Head of caudate nucleus (tissue), 42 donors: ENCODE measurements at regions not wholly inside any gene's neighbourhood (a gene's known extent, or its start where the extent isn't known, plus 50 kb on each side); places are given as distances from the start of the nearest gene placed in this dataset.
"Not testable (repeated sequence)": the region's sequence is repeated elsewhere in the genome, so short reads cannot be mapped to it uniquely, and the experiment has no call there.

Source experiments
- DNase-seq, 42 donors: peaks; one replicate each; pipeline versions ENCODE4 v3.0.0 to v3.0.0-alpha.2; 2020 to 2021; ENCODE audit warnings: mixed read lengths in 7 of 42
- intact Hi-C: fragments of 100-400 bp; cut with DNase I; formaldehyde crosslinking; loops from one replicate; pipeline ENCODE4 v1.15.0; 2022

DNA sequence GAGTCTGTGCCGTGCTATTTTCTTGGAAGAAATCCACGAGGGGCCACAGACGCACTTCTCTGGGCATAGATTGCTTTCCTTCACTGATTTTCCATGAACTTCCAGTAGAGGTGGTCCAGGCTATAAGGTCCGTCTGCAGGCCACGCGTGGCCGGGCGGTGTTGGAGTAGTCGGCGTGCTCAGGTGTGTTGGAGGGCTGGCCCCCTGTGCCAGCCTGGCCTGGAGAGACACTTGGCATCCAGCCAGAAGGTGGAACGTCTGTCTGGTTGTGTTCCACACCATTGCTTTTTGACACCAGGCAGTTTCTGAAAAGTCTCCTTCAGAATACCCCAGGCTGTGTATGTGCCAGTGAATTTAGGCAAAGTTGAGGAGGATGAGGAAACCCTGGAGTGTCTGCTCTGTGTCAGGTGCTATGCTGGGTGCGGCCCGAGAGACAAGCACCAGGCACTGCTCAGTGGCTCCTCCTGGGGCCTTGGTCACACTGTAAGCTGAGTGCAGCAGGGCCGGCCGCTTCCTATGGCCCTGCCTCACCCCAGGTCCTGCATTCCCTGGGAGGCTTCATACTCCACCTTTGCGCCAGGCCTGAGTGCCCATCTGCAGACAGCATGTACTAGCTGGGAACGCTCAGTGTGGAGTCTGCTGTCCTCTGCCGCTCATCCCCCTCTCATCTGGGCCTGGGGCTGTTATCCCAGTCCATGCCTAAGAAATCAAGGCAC is 52.1 kb upstream of the TAMM41 start:
- DNase-seq, result no peak
- intact Hi-C loops, result no loop called here

- DNase-seq, intact Hi-C loops: not testable (repeated sequence)
Measured at GRCh38 chr3:11899389-11899788, 52.7 kb upstream of the TAMM41 start.

DNA sequence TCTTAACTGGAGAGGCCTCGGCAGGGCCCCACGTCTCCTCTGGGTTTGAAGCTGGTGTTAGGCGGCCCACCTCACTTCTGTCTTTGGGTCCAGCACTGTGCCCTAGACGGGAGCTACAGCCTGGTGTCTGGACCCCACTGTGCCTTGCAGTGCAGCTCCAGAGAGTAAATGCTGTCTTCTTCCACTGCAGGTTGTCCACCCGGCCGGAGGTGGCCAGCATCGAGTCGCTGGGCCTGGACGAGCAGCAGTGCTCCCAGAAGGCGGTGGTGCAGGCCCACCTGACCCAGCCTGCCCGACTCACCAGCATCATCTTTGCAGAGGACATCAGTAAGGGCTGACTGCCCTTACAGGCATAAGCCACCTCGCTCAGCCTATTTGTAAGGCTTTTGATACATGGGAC is 53.1 kb upstream of the TAMM41 start:
- intact Hi-C loops, result no loop called here

DNA sequence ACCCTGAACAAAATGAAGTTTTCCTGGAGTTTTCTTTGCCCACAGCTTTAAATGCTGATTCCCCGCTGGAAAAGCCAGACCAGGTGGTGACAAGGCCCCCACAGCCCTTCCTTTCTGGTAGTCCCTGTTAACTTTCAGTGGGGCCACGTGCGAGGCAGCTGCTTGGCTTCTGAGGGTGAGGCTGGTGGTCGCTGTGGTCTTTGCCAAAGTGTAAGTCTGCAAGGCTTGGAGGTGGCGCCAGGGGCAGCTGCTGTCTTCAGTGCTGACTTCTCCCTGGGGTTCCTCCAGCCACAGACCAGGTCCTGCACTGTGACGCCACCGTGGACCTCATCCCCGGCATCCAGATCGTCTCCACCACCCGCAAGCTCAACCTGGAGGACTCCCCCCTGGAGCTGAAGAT is 54.1 kb upstream of the TAMM41 start:
- DNase-seq, result no peak
- intact Hi-C loops, result no loop called here

More for the DNA sequence above, 53.1 kb upstream of the TAMM41 start:
- no peak for DNase-seq

GRCh38 chr3:11901286-11901875 is 54.7 kb upstream of the TAMM41 start:
- DNase-seq, result no peak
- intact Hi-C loops, result no loop called here

DNA sequence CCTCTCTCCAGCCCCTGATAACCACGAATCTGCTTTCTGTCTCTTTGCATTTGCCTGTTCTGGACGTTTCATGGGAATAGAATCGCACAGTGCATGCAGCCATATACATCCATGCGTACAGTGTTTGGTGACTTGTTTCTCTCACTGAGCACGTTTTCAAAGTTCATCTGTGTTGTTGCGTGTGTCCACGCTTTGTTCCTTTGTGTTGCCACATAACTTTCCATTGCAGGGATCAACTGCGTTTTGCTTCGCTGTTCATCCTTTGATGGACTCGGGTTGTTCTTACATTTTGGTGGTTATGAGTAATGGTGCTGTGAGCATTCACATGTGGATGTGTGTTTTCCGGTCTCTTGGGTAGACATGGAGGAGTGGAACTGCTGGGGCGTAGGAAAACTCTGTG is 56.4 kb upstream of the TAMM41 start:
- intact Hi-C loops, result no loop called here
- DNase-seq, result no peak

- DNase-seq, result no peak
- intact Hi-C loops, result no loop called here
Measured at GRCh38 chr3:11903447-11903846, 56.8 kb upstream of the TAMM41 start.

GRCh38 chr3:11904157-11904556 is 57.5 kb upstream of the TAMM41 start:
- intact Hi-C loops, result no loop called here
- no peak for DNase-seq

DNA sequence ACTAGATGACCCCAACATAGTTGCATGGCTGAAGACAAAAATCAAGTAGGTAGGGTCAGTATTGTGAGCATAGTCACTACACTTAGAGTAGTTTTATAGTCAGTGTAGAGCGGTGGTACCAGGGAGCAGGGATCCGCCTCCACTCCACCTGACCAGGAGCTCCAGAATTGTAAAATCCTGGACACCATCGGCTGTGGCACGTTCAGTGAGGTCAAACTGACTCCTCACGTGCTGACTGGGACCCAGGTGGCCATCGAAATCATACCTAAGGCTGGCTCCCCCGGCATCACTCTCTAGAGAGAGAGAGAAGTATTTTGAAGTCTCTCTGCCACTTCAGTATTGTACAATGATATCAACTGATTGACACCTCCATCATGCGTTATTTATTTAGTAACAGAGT is 59.7 kb upstream of the TAMM41 start:
- DNase-seq, result no peak
- intact Hi-C loops, result no loop called here

DNA sequence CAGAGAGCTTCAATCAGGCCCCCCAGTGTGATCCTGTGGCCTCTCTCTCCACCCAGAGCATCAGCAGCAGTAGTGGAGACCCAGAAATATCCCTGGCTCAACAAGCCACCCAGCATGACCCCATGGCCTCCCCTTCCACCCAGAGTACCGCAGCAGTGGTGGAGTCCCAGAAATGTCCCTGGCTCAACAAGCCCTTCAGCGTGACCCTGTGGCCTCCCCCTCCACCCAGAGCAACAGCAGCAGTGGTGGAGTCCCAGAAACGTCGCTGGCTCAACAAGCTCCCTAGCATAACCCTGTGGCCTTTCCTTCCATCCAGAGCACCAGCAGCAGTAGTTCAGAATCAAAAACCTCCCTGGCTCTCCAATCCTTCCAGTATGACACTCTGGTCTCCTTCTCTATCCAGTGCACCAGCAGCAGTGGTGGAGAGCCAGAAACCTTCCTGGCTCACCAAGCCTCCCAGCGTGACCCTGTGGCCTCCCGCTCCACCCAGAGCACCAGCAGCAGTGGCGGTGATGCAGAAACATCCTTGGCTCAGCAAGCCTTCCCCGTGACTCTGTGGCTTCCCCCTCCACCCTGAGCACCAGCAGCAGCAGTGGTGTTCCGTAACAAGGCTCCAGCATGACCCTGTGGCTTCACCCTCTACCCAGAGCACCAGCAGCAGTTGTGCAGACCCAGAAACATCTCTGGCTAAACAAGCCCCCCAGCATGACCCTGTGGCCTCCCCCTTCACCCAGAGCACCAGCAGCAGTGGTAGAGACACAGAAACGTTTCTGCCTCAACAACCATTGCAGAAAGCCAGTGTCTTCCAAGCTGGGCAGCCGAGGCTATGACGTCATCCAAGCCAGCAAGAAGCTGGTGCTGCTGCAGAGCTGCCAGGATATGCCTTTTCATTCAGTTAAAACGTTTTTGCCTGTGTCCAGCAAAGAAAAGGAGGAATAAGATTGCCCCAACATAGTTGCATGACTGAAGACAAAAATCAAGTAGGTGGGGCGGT is 61.3 kb upstream of the TAMM41 start:
- peak in 21 of 42 donors; percentile 7 to 63 (median 25) for DNase-seq
- intact Hi-C loops, result no loop called here

- DNase-seq, result peak in 2 of 42 donors; percentile 25 to 28
- intact Hi-C loops, result no loop called here
Measured at GRCh38 chr3:11908981-11909698, 62.5 kb upstream of the TAMM41 start.

- intact Hi-C loops, result no loop called here
- no peak for DNase-seq
Measured at GRCh38 chr3:11909726-11910125, 63.0 kb upstream of the TAMM41 start.

- intact Hi-C loops, result not testable (repeated sequence)
- peak in 1 of 42 donors; percentile 18 for DNase-seq
Measured at GRCh38 chr3:11910216-11910930, 63.7 kb upstream of the TAMM41 start.

- intact Hi-C loops, result no loop called here
- DNase-seq, result peak in 1 of 42 donors; percentile 9
Measured at GRCh38 chr3:11910971-11911531, 64.4 kb upstream of the TAMM41 start.

GRCh38 chr3:11911887-11912286 is 65.2 kb upstream of the TAMM41 start:
- DNase-seq, result peak in 1 of 42 donors; percentile 9
- intact Hi-C loops, result not testable (repeated sequence)

- DNase-seq, result no peak
- intact Hi-C loops, result no loop called here
Measured at GRCh38 chr3:11913316-11913715, 66.6 kb upstream of the TAMM41 start.

- peak in 1 of 42 donors; percentile 5 for DNase-seq
- intact Hi-C loops, result no loop called here
Measured at GRCh38 chr3:11914041-11914440, 67.4 kb upstream of the TAMM41 start.

DNA sequence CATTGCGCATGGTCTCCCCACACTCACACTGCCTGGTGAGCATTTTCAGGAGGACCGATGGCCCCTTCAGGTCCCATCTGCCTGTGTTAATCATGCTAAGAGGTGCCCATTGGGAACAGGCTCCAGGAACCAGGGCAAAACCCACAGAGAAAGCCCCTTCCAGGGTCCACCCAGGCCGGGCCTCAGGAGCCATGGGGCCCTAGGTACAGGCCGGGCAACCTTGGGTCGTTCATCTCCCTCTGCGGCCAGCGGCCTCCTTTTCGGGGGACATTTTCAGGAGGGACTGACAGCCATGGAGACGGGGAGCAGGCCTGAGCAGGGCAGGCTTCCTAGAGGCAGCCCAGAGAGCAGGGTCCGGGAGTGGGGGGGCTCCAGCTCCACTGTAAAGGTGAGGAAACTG is 68.0 kb upstream of the TAMM41 start:
- DNase-seq, result peak in 1 of 42 donors; percentile 24
- intact Hi-C loops, result no loop called here
